Endothelial cell (in vitro differentiated cells): ENCODE measurements at regions not wholly inside any gene's neighbourhood (a gene's known extent, or its start where the extent isn't known, plus 50 kb on each side); places are given as distances from the start of the nearest gene placed in this dataset.

ENCODE experiments used
- DNase-seq: peaks from one replicate; pipeline ENCODE4 v3.0.0; 2021; ENCODE audit warnings: low spot score
- H3K27ac Mint-ChIP-seq: one replicate; pipeline ENCODE4 v1.8.0; 2021; ENCODE audit warnings: mixed read lengths, inconsistent platforms; ENCODE audit not compliant: unreplicated experiment
- H3K27me3 Mint-ChIP-seq: one replicate; pipeline ENCODE4 v1.8.0; 2021; ENCODE audit warnings: mild to moderate bottlenecking, moderate library complexity, mixed read lengths, inconsistent platforms; ENCODE audit not compliant: unreplicated experiment
- H3K36me3 Mint-ChIP-seq: one replicate; pipeline ENCODE4 v1.8.0; 2021; ENCODE audit warnings: mild to moderate bottlenecking, low read depth, mixed read lengths, inconsistent platforms; ENCODE audit not compliant: unreplicated experiment
- H3K4me1 Mint-ChIP-seq: one replicate; pipeline ENCODE4 v1.8.0; 2021; ENCODE audit warnings: mild to moderate bottlenecking, mixed read lengths, inconsistent platforms; ENCODE audit not compliant: unreplicated experiment
- H3K4me3 Mint-ChIP-seq: one replicate; pipeline ENCODE4 v1.8.0; 2021; ENCODE audit warnings: mild to moderate bottlenecking, mixed read lengths, inconsistent platforms; ENCODE audit not compliant: unreplicated experiment
- H3K9me3 Mint-ChIP-seq: one replicate; pipeline ENCODE4 v1.8.0; 2021; ENCODE audit warnings: mixed read lengths, inconsistent platforms; ENCODE audit not compliant: unreplicated experiment
- TF ChIP-seq, protein P1 (sequence below): fragments of 200-600 bp; sonication (generic); IDR thresholded peaks from one replicate; pipeline ENCODE4 v1.5.0; 2021; ENCODE audit warnings: antibody characterized with exemption; ENCODE audit not compliant: unreplicated experiment

- no peaks in the 10 kb centered on the region for H3K9me3 Mint-ChIP-seq
- no peak for DNase-seq
- H3K27me3 Mint-ChIP-seq: peaks cover 4% of the 10 kb centered on the region
- H3K27ac Mint-ChIP-seq: no peak overlapping the region
- H3K36me3 Mint-ChIP-seq: no peaks in the 10 kb centered on the region
- H3K4me3 Mint-ChIP-seq: no peak overlapping the region
- no peaks in the 10 kb centered on the region for H3K4me1 Mint-ChIP-seq
- TF ChIP-seq, protein P1, sequence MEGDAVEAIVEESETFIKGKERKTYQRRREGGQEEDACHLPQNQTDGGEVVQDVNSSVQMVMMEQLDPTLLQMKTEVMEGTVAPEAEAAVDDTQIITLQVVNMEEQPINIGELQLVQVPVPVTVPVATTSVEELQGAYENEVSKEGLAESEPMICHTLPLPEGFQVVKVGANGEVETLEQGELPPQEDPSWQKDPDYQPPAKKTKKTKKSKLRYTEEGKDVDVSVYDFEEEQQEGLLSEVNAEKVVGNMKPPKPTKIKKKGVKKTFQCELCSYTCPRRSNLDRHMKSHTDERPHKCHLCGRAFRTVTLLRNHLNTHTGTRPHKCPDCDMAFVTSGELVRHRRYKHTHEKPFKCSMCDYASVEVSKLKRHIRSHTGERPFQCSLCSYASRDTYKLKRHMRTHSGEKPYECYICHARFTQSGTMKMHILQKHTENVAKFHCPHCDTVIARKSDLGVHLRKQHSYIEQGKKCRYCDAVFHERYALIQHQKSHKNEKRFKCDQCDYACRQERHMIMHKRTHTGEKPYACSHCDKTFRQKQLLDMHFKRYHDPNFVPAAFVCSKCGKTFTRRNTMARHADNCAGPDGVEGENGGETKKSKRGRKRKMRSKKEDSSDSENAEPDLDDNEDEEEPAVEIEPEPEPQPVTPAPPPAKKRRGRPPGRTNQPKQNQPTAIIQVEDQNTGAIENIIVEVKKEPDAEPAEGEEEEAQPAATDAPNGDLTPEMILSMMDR: no peak
Measured at GRCh38 chr2:137881711-137882110, 82.6 kb upstream of the HNMT start.

GRCh38 chr2:137886083-137886831 is 78.0 kb upstream of the HNMT start:
- TF ChIP-seq, protein P1: no peak
- H3K4me3 Mint-ChIP-seq: no peak overlapping the region
- H3K36me3 Mint-ChIP-seq: no peaks in the 10 kb centered on the region
- peak; percentile 11 for DNase-seq
- H3K27ac Mint-ChIP-seq: no peak overlapping the region
- H3K4me1 Mint-ChIP-seq: no peaks in the 10 kb centered on the region
- H3K9me3 Mint-ChIP-seq: no peaks in the 10 kb centered on the region
- peaks cover 2% of the 10 kb centered on the region for H3K27me3 Mint-ChIP-seq

DNA sequence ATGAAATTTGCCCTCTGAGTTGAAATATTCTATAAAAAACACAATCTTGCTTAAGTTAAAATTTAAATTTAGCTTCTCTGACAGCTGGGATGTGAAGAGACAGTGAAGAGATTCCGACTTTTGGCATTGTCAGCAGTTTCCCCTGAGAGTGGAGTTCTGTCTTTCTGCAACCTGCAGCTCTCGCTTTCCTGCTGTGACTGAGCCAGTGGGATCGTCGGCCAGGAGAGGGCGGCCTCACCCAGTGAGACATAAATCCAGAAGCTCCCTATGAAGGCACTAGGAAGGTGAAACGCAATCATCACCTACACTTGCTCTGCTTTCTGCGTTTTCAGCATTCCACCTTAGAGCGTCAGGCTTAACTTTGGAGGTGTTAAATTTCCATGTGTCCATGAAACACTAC is 75.4 kb upstream of the HNMT start:
- Mint-ChIP-seq H3K36me3 (no peaks in the 10 kb centered on the region), H3K27ac (no peak overlapping the region), H3K27me3 (peaks cover 4% of the 10 kb centered on the region), H3K9me3 (no peaks in the 10 kb centered on the region), H3K4me1 (no peaks in the 10 kb centered on the region), H3K4me3 (no peak overlapping the region)
- DNase-seq: peak; percentile 62
- TF ChIP-seq, protein P1: no peak

DNA sequence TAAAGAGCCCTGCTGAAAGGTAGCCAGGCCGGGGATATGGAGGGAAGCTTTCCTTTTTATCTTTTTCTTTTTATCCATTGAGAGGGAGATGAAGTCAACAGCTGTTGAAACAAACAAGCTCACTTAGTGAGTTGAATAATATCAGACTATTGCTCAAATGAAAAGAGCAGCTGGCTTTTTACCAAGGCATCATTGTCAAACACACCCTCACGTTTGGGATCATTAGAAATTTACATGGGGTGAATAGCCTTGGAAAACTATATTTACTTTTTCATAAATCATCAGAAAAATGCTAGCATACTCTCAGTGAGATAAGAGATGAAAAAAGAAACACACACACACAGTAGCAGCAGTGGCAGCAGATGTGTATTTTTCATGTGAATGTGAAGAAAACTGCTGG is 71.5 kb upstream of the HNMT start:
- DNase-seq: no peak
- H3K9me3 Mint-ChIP-seq: no peaks in the 10 kb centered on the region
- H3K27me3 Mint-ChIP-seq: peaks cover 2% of the 10 kb centered on the region
- H3K4me3 Mint-ChIP-seq: no peak overlapping the region
- H3K4me1 Mint-ChIP-seq: no peaks in the 10 kb centered on the region
- TF ChIP-seq, protein P1: no peak
- no peaks in the 10 kb centered on the region for H3K36me3 Mint-ChIP-seq
- no peak overlapping the region for H3K27ac Mint-ChIP-seq

DNA sequence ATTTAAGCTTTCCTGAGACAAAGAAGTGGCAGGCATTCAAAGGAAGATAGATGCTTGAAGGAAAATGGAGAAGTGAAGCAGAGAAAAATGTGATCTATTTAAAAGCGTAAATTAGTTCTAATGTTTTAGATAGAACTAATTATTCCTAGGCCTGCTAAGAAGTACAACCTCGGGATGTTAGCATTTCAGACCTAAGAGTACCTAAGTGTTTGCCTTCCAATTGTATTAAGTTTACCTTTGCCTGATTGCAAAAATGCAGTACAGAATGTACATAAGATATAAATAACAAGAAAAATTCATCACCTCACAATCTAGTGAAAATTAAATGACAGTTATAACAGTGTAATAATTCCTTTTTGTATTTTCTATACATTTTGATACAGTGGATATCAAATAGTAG is 71.1 kb upstream of the HNMT start:
- Mint-ChIP-seq H3K4me1 (no peaks in the 10 kb centered on the region), H3K4me3 (no peak overlapping the region), H3K9me3 (no peaks in the 10 kb centered on the region), H3K36me3 (no peaks in the 10 kb centered on the region), H3K27ac (no peak overlapping the region), H3K27me3 (peaks cover 2% of the 10 kb centered on the region)
- TF ChIP-seq, protein P1: no peak
- DNase-seq: no peak
